Liver (tissue), 8 donors: ENCODE measurements at regions not wholly inside any gene's neighbourhood (a gene's known extent, or its start where the extent isn't known, plus 50 kb on each side); places are given as distances from the start of the nearest gene placed in this dataset.

Experiments
- DNase-seq: peaks from one replicate; pipeline ENCODE4 v3.0.0-alpha.2; 2017; ENCODE audit warnings: low spot score
- H3K27ac ChIP-seq, 2 donors: one replicate each; pipeline ENCODE4 v1.7.0; 2013; ENCODE audit warnings: inconsistent platforms in 2 of 2, low read length in 2 of 2, control low read depth in 1 of 2, low read depth in 1 of 2, mild to moderate bottlenecking in 1 of 2
- H3K27me3 ChIP-seq, 4 donors: one replicate each; pipeline versions ENCODE4 v1.6.1 to v1.7.0; 2013; ENCODE audit warnings: low read length in 3 of 4, inconsistent platforms in 1 of 4, mild to moderate bottlenecking in 1 of 4, moderate library complexity in 1 of 4; ENCODE audit not compliant: control insufficient read depth in 4 of 4, insufficient read depth in 4 of 4
- H3K36me3 ChIP-seq, 4 donors: one replicate each; pipeline versions ENCODE4 v1.6.1 to v1.7.0; 2013; ENCODE audit warnings: low read length in 3 of 4, mild to moderate bottlenecking in 3 of 4, low read depth in 1 of 4, moderate library complexity in 1 of 4; ENCODE audit not compliant: control insufficient read depth in 4 of 4, insufficient read depth in 3 of 4
- H3K4me1 ChIP-seq, 4 donors: one replicate each; pipeline versions ENCODE4 v1.6.1 to v1.7.0; 2013; ENCODE audit warnings: low read length in 3 of 4, mild to moderate bottlenecking in 3 of 4, moderate library complexity in 1 of 4; ENCODE audit not compliant: control insufficient read depth in 4 of 4, insufficient read depth in 4 of 4
- H3K4me3 ChIP-seq, 3 donors: one replicate each; pipeline versions ENCODE4 v1.6.1 to v1.7.0; 2013; ENCODE audit warnings: low read length in 3 of 3, control low read depth in 1 of 3, low read depth in 1 of 3, mild to moderate bottlenecking in 1 of 3
- H3K9ac ChIP-seq, 2 donors: one replicate each; pipeline ENCODE4 v1.7.0; 2013; ENCODE audit warnings: low read length in 2 of 2, mild to moderate bottlenecking in 2 of 2, moderate library complexity in 2 of 2, control low read depth in 1 of 2, low read depth in 1 of 2
- H3K9me3 ChIP-seq, 4 donors: one replicate each; pipeline versions ENCODE4 v1.6.1 to v1.7.0; 2013; ENCODE audit warnings: low read length in 3 of 4; ENCODE audit not compliant: control insufficient read depth in 4 of 4
- CTCF ChIP-seq: fragments of 150-350 bp; IDR thresholded peaks from 2 replicates; pipeline ENCODE4 v1.5.1; 2017; ENCODE audit warnings: improper control_type of control experiment, low read depth, low read length; ENCODE audit not compliant: missing input control
- EGR1 ChIP-seq, 2 donors: IDR thresholded peaks; 2 replicates each; pipeline ENCODE4 v1.6.1; 2016 to 2018; ENCODE audit warnings: antibody characterized with exemption in 2 of 2, low read depth in 2 of 2
- FOXA1 ChIP-seq: IDR thresholded peaks from 2 replicates; pipeline ENCODE4 v1.6.1; 2016; ENCODE audit warnings: antibody characterized with exemption
- FOXA2 ChIP-seq: IDR thresholded peaks from 2 replicates; pipeline ENCODE4 v1.6.1; 2016; ENCODE audit warnings: antibody characterized with exemption
- GABPA ChIP-seq, 2 donors: IDR thresholded peaks in 1 of 2; conservative IDR thresholded peaks in 1 of 2; 2 replicates each; pipeline ENCODE4 v1.6.1; 2016; ENCODE audit warnings: antibody characterized with exemption in 2 of 2, mild to moderate bottlenecking in 1 of 2, moderate library complexity in 1 of 2
- JUND ChIP-seq, 2 donors: IDR thresholded peaks; 2 replicates each; pipeline ENCODE4 v1.6.1; 2016; ENCODE audit warnings: antibody characterized with exemption in 2 of 2
- NR2F2 ChIP-seq: IDR thresholded peaks from 2 replicates; pipeline ENCODE4 v1.6.1; 2016; ENCODE audit warnings: antibody characterized with exemption
- RAD21 ChIP-seq, 2 donors: IDR thresholded peaks; 2 replicates each; pipeline ENCODE4 v1.6.1; 2016; ENCODE audit warnings: antibody characterized with exemption in 2 of 2, mild to moderate bottlenecking in 2 of 2
- RXRA ChIP-seq, 2 donors: IDR thresholded peaks; 2 replicates each; pipeline ENCODE4 v1.6.1; 2017 to 2018; ENCODE audit warnings: antibody characterized with exemption in 2 of 2, mild to moderate bottlenecking in 1 of 2
- SP1 ChIP-seq: IDR thresholded peaks from 2 replicates; pipeline ENCODE4 v1.6.1; 2018; ENCODE audit warnings: antibody characterized with exemption, mild to moderate bottlenecking
- TAF1 ChIP-seq: conservative IDR thresholded peaks from 2 replicates; pipeline ENCODE4 v1.6.1; 2016; ENCODE audit warnings: antibody characterized with exemption, mild to moderate bottlenecking
- YY1 ChIP-seq: IDR thresholded peaks from 2 replicates; pipeline ENCODE4 v1.6.1; 2016; ENCODE audit warnings: antibody characterized with exemption, mild to moderate bottlenecking
- ZBTB33 ChIP-seq: IDR thresholded peaks from 2 replicates; pipeline ENCODE4 v1.6.1; 2016; ENCODE audit warnings: antibody characterized with exemption
- WGBS: extraction: QIAGEN DNeasy Blood & Tissue Kit; methylation state at CpG from one replicate; pipeline ENCODE4 v1.1.7; 2013; 5-methylcytosine and 5-hydroxymethylcytosine counted together
- TF ChIP-seq, protein P1 (sequence below): IDR thresholded peaks from 2 replicates; pipeline ENCODE4 v1.6.1; 2016; ENCODE audit warnings: antibody characterized with exemption
- TF ChIP-seq, protein P2 (sequence below): IDR thresholded peaks from 2 replicates; pipeline ENCODE4 v1.6.1; 2016; ENCODE audit warnings: antibody characterized with exemption
- donor health status: healthy.
- donor health status: healthy.
- donor health status: healthy.
- donor health status: healthy.
- donor health status: healthy.

- no peaks in the 10 kb centered on the region for H3K9me3 ChIP-seq
- H3K9ac ChIP-seq, result no peak overlapping the region
- H3K27ac ChIP-seq, result no peak overlapping the region
- peaks cover 0 to 5% (median 0%) of the 10 kb centered on the region in 4 donors for H3K4me1 ChIP-seq
- H3K27me3 ChIP-seq, result no peaks in the 10 kb centered on the region
- no peak for TF ChIP-seq ZBTB33
- TF ChIP-seq FOXA2, result no peak
- TF ChIP-seq TAF1, result no peak
- no peak for TF ChIP-seq SP1
- TF ChIP-seq JUND (IDR thresholded peaks at IDR 0.05), result no peak
- WGBS, result 56% methylated on average over 7 of the region's 7 CpGs
- DNase-seq, result no peak
- H3K4me3 ChIP-seq, result no peak overlapping the region
- no peaks in the 10 kb centered on the region for H3K36me3 ChIP-seq
Measured at GRCh38 chr16:82317411-82318167, 147.6 kb upstream of the MPHOSPH6 start.

- DNase-seq, result no peak
- Histone ChIP-seq H3K36me3 (no peaks in the 10 kb centered on the region), H3K9ac (no peak overlapping the region), H3K9me3 (no peaks in the 10 kb centered on the region), H3K27me3 (no peaks in the 10 kb centered on the region), H3K27ac (no peak overlapping the region), H3K4me3 (no peak overlapping the region), H3K4me1 (peaks cover 0 to 5% (median 0%) of the 10 kb centered on the region in 4 donors)
- TF ChIP-seq FOXA2 (no peak), GABPA (IDR thresholded peaks at IDR 0.05 in 1 of 2, conservative IDR thresholded peaks at IDR 0.05 in 1 of 2) (no peak), FOXA1 (no peak), RXRA (IDR thresholded peaks at IDR 0.05) (no peak), SP1 (no peak), YY1 (no peak), CTCF (no peak), RAD21 (IDR thresholded peaks at IDR 0.05) (no peak)
- TF ChIP-seq, protein P1, sequence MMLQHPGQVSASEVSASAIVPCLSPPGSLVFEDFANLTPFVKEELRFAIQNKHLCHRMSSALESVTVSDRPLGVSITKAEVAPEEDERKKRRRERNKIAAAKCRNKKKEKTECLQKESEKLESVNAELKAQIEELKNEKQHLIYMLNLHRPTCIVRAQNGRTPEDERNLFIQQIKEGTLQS, result no peak
- TF ChIP-seq, protein P2, sequence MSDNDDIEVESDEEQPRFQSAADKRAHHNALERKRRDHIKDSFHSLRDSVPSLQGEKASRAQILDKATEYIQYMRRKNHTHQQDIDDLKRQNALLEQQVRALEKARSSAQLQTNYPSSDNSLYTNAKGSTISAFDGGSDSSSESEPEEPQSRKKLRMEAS, result no peak
- 94% methylated on average over 1 of the region's 1 CpG for WGBS
Measured at GRCh38 chr16:82313754-82314153, 143.7 kb upstream of the MPHOSPH6 start.

DNA sequence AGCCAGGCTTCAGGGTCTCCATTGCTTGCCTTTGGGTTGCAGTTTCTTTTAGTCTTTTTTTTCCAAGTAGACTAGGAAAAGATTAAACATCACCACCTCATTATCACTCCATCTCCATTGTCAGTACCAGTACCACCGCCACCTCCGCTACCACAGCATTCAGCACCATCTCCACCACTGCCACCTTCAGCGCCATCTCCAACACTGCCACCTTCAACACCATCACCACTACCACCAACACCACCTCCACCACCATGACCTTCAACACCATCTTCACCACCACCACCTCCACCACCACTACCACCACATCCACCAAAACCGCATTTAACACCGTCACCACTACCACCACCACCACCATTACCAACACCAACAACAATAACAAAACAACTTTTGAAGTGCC, 141.5 kb upstream of the MPHOSPH6 start:
- Histone ChIP-seq H3K27me3 (no peaks in the 10 kb centered on the region), H3K36me3 (no peaks in the 10 kb centered on the region), H3K27ac (no peak overlapping the region), H3K4me3 (no peak overlapping the region), H3K9ac (no peak overlapping the region), H3K9me3 (peaks cover 0 to 2% (median 0%) of the 10 kb centered on the region in 4 donors), H3K4me1 (no peaks in the 10 kb centered on the region)
- TF ChIP-seq GABPA (IDR thresholded peaks at IDR 0.05 in 1 of 2, conservative IDR thresholded peaks at IDR 0.05 in 1 of 2) (no peak), ZBTB33 (no peak), NR2F2 (no peak), EGR1 (IDR thresholded peaks at IDR 0.05; ENCODE audit: low read depth in 2 of 2) (no peak), YY1 (no peak), SP1 (no peak), RAD21 (IDR thresholded peaks at IDR 0.05) (no peak)
- WGBS, result 94% methylated on average over 5 of the region's 5 CpGs
- no peak for DNase-seq
